Occipital lobe (tissue), 1 donor: ENCODE measurements at regions not wholly inside any gene's neighbourhood (a gene's known extent, or its start where the extent isn't known, plus 50 kb on each side); places are given as distances from the start of the nearest gene placed in this dataset.

ENCODE experiments used
- DNase-seq: peaks from one replicate; lab custom pipeline; 2025; lab: John Stamatoyannopoulos, UW

DNA sequence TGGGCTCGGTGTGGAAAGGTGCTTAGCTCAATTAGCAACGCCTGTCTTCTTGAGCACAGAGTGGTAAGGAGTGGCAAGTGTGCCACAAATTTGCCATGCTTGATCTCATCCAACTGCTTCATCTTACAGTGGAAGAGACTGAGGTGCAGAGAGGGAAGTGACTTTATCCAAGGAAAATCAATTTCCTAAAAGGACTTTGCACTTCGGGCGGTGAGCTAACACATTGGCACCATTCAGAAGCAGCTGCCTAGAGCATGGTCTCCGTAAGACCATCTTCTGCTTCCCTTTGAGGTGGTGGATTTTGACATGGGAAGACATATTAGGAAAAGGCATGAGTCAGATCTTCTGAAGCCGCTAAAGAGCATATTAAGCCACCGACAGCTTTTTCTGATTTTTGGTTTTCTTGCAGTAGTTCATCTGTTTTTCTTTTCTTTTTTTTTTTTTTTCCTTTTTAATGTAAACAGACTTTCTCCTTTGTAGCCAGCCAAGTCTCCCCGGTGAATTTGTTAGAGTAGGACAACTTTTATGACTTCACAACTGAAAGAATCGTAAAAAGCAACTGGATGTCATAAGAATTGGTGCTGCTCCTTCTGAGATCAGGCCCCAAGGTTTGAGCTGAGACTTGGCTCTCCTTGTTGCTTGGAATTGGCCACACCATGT, 273.2 kb downstream of the CDC5L start:
- no peak for DNase-seq

DNA sequence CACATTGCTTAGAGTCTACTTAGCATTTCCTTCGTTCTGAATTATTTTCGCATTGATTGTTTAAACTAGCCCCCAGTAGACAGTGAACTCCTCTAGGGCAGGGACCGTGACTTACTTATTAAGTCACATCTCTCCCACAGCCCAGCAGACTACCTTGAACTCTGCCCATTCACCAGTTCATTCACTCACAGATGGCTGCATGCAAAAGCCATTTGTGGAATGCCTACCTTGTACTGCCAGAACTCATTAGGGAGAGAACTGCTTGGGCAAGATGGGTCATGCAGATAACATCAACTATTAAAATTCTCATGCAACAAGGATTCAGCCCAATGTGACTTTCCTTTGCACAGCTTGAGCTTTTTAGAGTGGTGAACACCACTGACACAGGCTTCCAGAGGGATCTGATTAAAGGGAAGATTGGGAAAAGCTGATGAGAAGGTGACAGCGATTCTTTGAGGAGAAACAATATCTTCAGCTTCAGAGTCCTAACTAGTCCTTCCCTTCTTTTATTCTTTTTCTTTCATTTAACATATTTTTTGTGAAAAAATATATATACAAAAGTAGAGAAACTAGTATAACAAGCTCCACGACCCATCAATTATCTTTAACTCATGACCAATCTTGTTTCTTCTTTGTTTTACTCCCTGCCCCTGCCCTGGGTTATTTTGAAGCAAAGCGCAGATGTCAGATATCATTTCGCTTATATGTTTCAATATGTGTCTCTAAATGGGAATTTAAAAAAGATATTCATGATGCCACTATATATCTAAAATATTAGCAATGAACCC, 273.9 kb downstream of the CDC5L start:
- DNase-seq: no peak

DNA sequence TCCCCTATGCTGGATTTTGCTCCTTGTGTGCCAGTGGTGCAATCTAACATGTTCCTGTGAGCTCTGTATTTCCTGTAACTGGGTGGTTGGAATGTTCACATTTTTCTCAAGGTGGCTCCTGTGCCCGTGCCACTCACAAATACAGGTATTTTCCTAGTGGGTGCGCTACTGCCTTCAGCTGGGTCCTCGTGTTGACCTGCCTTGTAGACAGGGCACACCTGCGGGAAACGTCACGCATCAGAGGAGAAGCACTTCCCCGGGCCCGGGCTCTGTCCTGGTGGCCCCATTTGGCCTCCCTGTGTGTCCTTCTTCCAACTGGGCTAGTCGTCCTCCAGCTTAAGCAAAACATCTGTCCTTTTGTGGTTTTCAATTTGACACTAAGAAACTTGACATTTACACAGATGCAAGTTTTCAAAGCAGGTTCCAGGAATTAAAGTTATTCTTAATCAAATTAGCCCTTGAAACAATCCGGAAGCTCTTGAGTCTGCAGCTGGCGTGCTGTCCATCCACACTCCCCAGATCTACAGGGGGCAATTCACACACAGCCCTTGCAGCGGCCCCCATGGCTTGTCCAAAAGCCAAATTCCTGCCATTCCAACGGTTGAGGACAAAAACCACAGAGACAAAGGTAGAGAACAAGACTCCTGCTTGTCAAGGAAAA, 275.1 kb downstream of the CDC5L start:
- no peak for DNase-seq

DNA sequence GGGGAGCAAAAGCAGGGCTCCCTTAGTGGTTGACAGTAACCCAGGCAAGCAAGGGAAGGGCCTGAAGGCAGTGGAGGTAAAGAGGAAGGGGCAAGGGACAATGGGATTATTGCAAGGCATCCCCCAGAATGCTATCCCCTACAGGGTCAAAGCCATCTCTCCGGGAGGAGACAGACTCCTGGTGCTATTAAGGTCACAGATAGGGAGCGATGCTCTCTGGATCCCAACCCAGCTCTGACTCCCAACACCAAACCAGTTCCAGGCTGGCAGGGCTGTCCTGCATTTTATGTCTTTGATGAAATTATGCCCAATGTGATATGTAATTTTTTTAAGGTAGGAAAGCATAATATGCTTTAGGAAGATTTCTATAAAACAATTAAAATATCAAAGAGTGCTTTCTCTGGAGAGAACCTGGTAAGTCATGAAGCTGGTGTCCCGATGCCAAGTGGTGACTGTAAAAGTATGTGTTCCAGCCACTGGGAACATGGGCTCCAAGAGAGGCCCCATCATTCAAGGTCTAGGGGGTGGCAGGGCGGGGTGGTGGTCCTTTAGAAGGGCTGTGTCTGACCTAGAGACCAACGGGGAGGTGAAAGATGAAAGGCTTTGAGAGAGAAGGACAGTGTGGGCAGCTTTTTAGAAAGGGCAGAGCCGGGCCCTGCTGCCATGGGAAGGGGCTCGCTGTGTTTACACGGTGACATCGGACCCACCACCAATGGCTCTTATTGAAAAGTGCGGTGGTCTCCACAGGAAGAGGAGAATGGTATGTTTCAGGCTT, 276.5 kb downstream of the CDC5L start:
- no peak for DNase-seq

GRCh38 chr6:44664716-44665115, 277.2 kb downstream of the CDC5L start:
- DNase-seq: no peak

DNA sequence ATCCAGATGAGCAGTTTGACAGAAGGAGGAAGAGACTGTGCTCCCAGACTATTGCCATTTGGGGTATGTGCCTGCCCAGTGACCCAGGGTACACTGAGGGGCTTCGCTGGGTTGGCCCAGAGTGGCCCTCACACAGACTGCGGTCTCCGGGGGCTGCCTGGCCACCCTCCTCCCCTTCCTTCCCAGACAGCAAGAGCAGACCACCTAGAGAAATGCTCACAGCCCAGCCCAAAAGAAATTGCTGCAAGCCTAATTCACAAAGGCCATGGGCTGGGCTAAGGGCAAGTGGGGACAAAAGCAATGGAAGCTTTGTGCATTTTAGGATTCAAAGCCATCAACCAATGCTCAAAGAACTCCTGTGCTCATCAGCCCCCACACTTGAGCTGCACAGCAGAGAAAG, 277.6 kb downstream of the CDC5L start:
- no peak for DNase-seq

DNA sequence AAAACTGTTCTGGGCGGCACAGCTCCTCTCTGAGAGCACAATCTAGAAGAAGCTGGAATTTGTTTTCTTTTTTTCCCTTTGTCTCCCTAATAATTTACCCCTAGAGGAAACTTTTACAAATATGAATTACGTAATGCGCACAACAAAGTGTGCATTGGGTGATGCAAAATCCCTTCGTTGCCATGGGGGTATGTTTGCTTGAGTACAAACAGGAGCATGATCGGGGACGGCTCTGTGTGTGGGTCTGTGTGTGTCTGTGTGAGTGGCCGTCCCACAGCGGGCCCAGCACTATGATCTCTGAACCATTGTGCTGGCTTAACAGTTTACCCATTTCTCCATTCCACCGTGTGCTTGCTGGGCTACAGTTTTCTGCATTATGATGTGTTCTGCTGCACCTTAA, 278.2 kb downstream of the CDC5L start:
- no peak for DNase-seq

DNA sequence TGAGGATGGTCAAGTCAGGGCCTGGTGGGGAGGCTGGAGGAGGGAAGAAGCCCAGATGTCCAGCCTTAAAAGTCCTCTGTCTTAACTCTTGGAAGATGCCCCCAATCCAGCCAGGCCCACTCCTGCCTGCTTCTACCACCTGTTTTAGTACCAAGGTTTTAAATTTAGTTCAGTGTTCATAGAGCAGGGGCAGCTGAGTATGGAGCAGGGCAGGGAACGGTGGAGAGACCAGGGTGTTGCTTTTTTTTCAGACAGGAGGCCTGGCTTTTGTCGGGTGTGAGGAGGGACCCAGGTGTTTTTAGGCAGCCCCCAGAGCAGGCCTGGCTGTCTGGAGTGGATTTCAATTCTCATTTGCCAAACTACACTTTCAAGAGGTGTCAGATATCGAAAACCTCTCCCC, 278.8 kb downstream of the CDC5L start:
- no peak for DNase-seq

- no peak for DNase-seq
Measured at GRCh38 chr6:44667226-44667625, 279.7 kb downstream of the CDC5L start.

DNA sequence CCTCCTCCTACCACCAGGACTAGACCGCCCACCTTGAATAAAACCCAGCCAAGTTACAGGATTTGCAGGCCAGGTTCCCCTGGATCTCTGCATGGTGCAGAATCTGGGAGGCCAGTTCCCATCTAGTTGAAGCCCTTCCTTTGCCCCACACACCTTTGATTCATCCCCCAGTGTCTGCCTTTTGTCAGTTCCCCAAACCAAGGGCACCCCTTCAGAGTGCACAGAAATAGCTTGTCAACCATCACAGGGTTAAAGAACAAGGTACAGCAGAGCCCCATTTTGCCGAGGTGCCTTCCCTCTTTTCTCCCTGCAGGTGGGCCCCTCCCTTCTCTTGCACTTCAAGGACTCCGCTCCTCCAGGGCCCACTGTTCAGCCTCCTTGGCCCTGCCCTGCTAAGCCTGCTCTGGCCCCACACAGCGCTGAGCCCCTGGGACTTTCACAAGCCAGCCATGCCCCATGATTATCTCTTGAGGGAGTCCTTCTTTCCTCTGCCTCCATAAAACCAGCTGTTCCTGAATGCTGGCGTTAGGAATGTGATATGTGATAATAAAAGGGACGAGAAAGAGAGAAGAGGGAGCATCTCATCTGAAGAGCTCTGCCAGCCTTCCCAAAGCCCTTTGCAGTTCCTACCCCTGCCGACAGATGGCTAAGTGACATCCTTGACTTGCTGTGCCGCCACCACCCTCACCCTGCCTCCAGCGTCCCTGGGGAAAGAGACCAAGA, 280.3 kb downstream of the CDC5L start:
- no peak for DNase-seq

DNA sequence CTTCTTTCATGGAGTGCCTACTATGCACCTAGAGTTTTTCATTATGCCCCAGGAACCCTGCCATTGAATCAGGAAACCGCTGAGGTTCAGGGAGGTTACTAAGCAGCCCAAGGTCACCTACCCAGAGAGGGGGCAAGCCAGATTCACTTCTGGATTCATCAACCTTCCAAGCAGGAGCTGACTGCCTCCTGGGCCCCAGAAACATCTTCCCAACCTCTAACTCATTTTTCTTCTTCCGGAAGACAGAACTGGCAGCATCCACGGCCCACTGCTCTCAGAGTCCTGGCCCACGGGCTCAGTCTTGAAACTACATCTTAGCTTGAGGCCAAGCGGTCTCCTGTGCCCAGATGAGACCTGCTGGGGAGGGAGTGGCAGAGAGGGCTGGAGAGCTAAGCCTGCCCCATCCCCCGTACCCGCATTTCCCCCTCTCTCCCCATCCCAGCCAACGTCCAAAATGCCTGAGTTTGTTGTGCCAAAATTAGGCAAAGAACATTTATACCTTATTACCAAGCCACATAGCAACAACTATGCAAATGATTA, 281.0 kb downstream of the CDC5L start:
- DNase-seq: no peak

DNA sequence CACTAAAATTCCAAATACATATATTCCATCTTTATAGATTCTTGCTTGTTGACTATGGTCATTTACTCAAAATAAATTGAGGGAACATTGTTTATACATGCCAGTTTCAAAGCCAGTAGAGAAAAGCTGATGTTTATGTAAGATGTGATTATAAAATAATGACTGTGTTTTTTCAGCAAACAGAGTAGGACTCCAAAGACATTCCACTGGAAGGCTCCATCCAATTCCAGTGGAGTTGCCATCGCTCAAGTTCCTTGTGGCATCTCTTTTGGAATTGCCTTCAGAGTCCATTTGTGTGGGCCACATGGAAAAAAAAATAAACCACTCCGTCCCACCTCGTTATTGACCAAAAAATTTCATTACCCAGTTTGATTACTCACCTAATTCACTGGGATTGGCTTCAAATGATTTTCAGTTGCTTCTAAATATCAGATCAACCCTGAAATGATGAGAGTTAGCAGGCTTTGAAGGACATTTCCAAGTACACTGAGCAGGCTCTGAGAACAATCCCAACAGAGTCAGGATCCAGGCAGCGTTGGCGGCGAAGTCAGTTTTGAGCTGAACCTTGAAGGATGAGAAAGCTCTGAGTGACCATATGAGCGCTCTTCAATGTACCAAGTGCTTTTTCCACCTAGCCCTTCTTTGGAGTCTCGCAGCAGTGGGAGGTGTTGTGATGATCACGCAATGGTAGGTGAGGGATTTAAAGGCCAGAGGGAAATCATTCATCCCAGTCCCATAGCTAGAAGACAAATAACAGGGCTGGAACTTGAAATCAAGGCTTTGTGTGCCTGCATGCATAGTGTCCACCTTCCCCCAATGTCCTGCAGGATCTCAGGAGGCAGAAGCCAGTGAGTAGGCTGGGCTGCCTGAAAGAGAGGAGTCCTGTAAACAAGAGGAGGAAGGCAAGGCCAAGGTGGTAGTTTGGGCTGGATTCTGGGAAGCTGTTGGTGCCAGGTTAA, 281.7 kb downstream of the CDC5L start:
- DNase-seq: no peak

GRCh38 chr6:44670146-44670545, 282.6 kb downstream of the CDC5L start:
- DNase-seq: no peak

DNA sequence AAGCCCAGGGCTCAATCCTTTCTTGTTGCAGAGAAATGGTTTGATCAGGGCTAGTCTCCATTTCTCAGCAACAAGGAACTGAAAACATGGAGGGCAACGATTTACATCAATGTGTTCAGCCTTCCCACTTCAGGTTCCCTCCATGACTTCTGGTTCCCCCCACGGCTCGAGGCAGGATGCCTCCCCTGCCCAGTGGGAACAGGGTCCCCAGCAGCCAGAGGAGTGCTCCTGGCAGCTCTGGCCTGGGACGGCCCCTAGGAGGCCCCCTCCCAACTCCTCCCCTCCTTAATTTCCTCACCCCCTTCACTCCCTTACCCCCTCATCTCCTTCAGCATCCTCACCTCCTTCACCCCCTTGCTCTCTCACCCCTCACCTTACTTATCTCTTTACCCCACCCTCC, 283.8 kb downstream of the CDC5L start:
- no peak for DNase-seq

DNA sequence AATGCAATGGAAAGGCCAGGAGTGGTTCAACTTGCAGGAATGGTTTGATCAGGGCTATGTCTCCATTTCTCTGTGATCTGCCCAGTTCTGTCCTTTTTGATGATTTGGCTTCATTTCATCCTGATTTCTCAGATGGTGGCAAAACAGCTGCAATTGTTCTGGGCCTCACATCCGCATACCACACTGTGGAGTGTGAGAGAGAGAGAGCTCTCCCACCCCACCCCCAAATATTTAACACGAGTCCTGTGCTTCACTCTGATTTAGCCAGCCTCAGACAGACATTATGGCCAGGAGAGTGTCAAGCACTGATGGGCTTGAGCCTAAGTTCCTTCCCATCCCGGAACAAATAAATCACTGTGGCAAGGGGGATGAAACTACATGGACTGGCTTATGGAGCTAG, 284.6 kb downstream of the CDC5L start:
- DNase-seq: no peak

GRCh38 chr6:44672841-44673240, 285.3 kb downstream of the CDC5L start:
- DNase-seq: no peak

DNA sequence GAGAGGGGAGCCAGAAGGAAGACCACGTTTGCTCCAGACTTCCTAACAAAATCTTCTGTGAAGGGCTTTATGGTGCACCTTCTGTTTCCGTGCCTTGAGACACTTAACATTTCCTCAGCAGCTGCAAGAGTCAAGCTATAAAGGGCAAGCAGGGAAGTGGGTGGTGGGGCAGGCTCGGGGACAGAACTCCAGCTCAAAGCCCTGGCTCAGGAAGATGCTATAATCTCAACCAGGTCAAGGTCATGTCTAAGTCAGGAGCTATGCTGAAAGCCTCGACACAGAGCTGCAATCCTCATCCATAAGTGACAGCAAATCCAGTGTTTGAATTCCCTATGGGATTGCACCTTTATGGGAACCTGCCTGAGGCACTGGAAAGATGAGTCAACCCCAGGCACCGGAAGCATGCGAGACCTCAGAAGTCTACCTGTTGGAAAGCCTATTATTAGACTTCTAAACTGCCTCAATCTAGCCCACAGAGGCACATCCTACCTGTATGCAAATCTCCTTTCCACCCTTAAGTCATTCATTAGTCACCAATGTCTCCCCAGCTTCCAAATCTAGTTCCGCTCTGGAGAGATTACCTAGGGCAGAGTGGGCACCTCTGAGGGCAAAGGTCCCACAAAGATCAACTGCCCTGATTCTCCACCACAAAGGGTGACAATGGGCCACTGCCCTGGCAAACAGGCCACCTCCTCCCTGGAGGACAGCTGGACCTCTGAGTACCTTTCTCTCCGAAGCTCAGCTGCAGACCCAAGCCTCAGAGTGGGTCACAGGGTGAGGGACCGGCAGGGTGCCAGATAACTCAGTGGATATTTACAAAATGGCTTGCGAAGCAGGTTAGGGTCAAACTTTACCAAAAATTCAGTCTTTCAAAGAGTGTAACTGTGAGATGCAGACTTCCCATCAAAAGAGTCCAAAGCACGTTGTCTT, 287.0 kb downstream of the CDC5L start:
- no peak for DNase-seq

DNA sequence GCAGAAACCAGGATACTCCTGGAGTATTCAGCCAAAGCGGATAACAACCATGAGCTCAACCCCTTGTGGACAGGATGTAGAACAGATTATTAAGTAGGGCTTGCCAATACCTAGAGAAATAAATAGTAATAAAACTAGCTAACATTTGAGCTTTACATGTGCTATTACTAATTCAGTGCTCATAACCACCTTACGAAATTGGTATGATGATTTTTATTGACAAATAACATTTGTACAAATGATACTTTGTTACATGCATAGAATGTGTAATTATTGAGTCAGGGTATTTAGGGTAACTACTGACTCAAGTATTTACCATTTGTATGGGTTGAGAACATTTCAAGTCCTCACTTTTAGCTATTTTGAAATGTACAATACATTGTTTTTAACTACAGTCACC, 287.9 kb downstream of the CDC5L start:
- no peak for DNase-seq
